Fibroblast of lung (primary cell): ENCODE measurements at regions not wholly inside any gene's neighbourhood (a gene's known extent, or its start where the extent isn't known, plus 50 kb on each side); places are given as distances from the start of the nearest gene placed in this dataset.

ENCODE experiments used
- DNase-seq, 2 donors: peaks; one replicate each; pipeline versions ENCODE4 v3.0.0 to v3.0.0-alpha.2; 2010; ENCODE audit warnings: low read depth in 2 of 2
- H2AFZ ChIP-seq: 2 replicates; pipeline ENCODE4 v1.5.1; 2012; ENCODE audit warnings: low read length, control low read depth, inconsistent platforms
- H3K27ac ChIP-seq: 2 replicates; pipeline ENCODE4 v1.5.1; 2011; ENCODE audit warnings: low read length, control low read depth; ENCODE audit not compliant: insufficient read depth
- H3K27me3 ChIP-seq: 2 replicates; pipeline ENCODE4 v1.5.1; 2011; ENCODE audit warnings: mild to moderate bottlenecking, low read length; ENCODE audit not compliant: control insufficient read depth, insufficient read depth
- H3K36me3 ChIP-seq: 2 replicates; pipeline ENCODE4 v1.5.1; 2011; ENCODE audit warnings: low read length; ENCODE audit not compliant: control insufficient read depth, insufficient read depth
- H3K4me1 ChIP-seq: 2 replicates; pipeline ENCODE4 v1.5.1; 2011; ENCODE audit warnings: low read length; ENCODE audit not compliant: control insufficient read depth, insufficient read depth; ENCODE audit errors: extremely low read depth
- H3K4me2 ChIP-seq: 2 replicates; pipeline ENCODE4 v1.5.1; 2011; ENCODE audit warnings: low read length, control low read depth; ENCODE audit not compliant: insufficient read depth; ENCODE audit errors: extremely low read depth
- H3K4me3 ChIP-seq, 4 experiments: fragments of 200-600 bp in 1 of 4; sonication (generic) in 1 of 4; replicated peaks in 1 of 4; 2 replicates each; pipeline ENCODE4 v1.5.1; 2011 to 2016; ENCODE audit warnings: low read length in 4 of 4, low read depth in 3 of 4, mild to moderate bottlenecking in 3 of 4, control low read depth in 2 of 4, inconsistent platforms in 1 of 4, mixed read lengths in 1 of 4; ENCODE audit not compliant: insufficient read depth in 1 of 4; ENCODE audit errors: control extremely low read depth in 1 of 4
- H3K79me2 ChIP-seq: 2 replicates; pipeline ENCODE4 v1.5.1; 2012; ENCODE audit warnings: mild to moderate bottlenecking, low read length, inconsistent platforms; ENCODE audit not compliant: control insufficient read depth, insufficient read depth
- H3K9ac ChIP-seq: 2 replicates; pipeline ENCODE4 v1.5.1; 2011; ENCODE audit warnings: mild to moderate bottlenecking, low read length, control low read depth; ENCODE audit not compliant: insufficient read depth
- H3K9me3 ChIP-seq: 2 replicates; pipeline ENCODE4 v1.5.1; 2012; ENCODE audit warnings: low read depth, low read length; ENCODE audit not compliant: control insufficient read depth, insufficient read depth
- H4K20me1 ChIP-seq: 2 replicates; pipeline ENCODE4 v1.5.1; 2011; ENCODE audit warnings: low read length; ENCODE audit not compliant: control insufficient read depth, insufficient read depth; ENCODE audit errors: extremely low read depth
- EZH2 ChIP-seq: IDR thresholded peaks from 2 replicates; pipeline ENCODE4 v1.5.1; 2012; ENCODE audit warnings: low read length, control low read depth, mild to moderate bottlenecking; ENCODE audit errors: missing control alignments
- TF ChIP-seq, protein P1 (sequence below), 2 donors: IDR thresholded peaks in 1 of 2; conservative IDR thresholded peaks in 1 of 2; 1 replicate in 1 of 2; 2 replicates in 1 of 2; pipeline ENCODE4 v1.5.1; 2011 to 2012; ENCODE audit warnings: low read length in 2 of 2, control low read depth in 1 of 2, inconsistent platforms in 1 of 2, low read depth in 1 of 2, mild to moderate bottlenecking in 1 of 2

DNA sequence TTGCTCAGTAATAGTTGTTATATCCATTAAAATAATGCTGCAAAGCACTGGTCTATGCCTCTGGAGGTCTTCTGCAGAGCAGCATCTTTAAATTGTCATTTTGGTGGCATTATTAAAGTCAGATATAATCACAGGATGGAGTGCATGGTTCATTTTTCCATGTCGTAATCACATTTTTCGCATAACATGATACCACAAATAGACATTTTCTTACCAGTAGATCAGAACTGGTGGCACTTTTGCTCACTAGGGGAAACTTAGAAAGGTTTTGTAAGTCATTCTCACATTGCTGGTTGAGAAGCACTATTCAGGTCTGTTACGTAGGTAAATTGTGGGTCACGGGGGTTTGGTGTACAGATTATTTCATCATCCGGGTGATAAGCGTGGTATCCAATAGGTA lies 484.5 kb upstream of the PRKX start:
- TF ChIP-seq, protein P1, sequence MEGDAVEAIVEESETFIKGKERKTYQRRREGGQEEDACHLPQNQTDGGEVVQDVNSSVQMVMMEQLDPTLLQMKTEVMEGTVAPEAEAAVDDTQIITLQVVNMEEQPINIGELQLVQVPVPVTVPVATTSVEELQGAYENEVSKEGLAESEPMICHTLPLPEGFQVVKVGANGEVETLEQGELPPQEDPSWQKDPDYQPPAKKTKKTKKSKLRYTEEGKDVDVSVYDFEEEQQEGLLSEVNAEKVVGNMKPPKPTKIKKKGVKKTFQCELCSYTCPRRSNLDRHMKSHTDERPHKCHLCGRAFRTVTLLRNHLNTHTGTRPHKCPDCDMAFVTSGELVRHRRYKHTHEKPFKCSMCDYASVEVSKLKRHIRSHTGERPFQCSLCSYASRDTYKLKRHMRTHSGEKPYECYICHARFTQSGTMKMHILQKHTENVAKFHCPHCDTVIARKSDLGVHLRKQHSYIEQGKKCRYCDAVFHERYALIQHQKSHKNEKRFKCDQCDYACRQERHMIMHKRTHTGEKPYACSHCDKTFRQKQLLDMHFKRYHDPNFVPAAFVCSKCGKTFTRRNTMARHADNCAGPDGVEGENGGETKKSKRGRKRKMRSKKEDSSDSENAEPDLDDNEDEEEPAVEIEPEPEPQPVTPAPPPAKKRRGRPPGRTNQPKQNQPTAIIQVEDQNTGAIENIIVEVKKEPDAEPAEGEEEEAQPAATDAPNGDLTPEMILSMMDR (conservative IDR thresholded peaks at IDR 0.05 in 1 of 2, IDR thresholded peaks at IDR 0.05 in 1 of 2; ENCODE audit: low read depth in 1 of 2, low read length in 2 of 2) = no peak
- TF ChIP-seq EZH2 = no peak
- Histone ChIP-seq H3K4me2 (no peak overlapping the region), H4K20me1 (no peaks in the 10 kb centered on the region), H3K27me3 (no peaks in the 10 kb centered on the region), H3K36me3 (no peaks in the 10 kb centered on the region), H3K4me3 (no peak overlapping the region), H3K27ac (no peak overlapping the region), H3K79me2 (no peaks in the 10 kb centered on the region), H3K9ac (no peak overlapping the region), H2AFZ (no peak overlapping the region), H3K4me1 (no peaks in the 10 kb centered on the region), H3K9me3 (no peaks in the 10 kb centered on the region)
- no peak for DNase-seq

DNA sequence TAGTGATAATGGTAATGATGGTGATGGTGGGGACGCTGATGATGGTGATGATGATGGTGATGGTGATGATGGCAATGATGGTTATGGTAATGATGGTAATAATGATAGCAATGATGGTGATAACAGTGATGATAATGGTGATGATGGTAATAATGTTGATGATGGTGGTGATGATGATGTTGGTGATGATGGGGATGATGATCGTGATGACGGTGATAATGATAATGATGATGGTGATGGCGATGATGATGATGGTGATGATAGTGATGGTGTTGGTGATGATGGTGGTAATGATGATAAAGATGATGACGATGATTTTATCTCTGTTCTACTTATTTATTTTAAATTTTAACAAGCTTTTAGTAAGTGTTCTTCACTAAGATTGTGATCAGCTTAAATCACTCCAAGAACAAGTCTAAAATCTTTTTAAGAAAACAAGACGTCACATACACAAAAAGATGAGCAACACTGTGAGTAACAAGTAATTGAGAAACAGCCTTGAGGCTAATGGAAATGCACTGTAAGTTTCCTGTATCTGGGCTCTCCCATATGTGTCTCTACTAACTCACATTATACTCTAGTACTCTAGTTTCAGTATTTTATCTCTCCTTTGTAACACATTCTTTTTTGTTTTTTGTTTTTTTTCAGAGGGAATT lies 480.2 kb upstream of the PRKX start:
- Histone ChIP-seq H4K20me1 (no peaks in the 10 kb centered on the region), H3K4me3 (no peak overlapping the region), H2AFZ (no peak overlapping the region), H3K27ac (no peak overlapping the region), H3K9ac (no peak overlapping the region), H3K4me1 (no peaks in the 10 kb centered on the region), H3K9me3 (no peaks in the 10 kb centered on the region), H3K36me3 (no peaks in the 10 kb centered on the region), H3K27me3 (no peaks in the 10 kb centered on the region), H3K79me2 (no peaks in the 10 kb centered on the region), H3K4me2 (no peak overlapping the region)
- DNase-seq = no peak
- no peak for TF ChIP-seq EZH2
- TF ChIP-seq, protein P1 (conservative IDR thresholded peaks at IDR 0.05 in 1 of 2, IDR thresholded peaks at IDR 0.05 in 1 of 2; ENCODE audit: low read depth in 1 of 2, low read length in 2 of 2) = no peak

DNA sequence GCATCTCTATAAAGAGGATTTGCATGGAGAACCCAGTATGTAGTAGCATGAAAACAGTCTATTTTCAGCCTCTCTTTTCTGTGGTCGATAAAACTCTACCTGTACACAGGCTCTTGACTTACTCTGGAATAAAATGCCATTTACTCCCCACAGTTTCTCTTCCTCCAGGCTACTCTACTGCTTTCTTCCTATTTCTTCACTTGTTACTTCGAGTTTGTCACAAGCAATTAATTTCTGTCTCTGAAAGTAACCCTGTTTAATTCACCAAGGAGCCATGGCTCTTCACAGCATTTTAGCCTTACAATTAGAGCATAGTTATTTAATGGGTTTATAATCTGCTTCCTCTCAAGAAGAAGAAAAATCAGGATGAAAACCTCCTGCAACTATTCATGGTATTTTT lies 472.9 kb upstream of the PRKX start:
- Histone ChIP-seq H3K4me3 (no peak overlapping the region), H3K27me3 (no peaks in the 10 kb centered on the region), H3K4me1 (no peaks in the 10 kb centered on the region), H2AFZ (no peak overlapping the region), H3K4me2 (no peak overlapping the region), H3K79me2 (no peaks in the 10 kb centered on the region), H3K27ac (no peak overlapping the region), H3K9ac (no peak overlapping the region), H3K9me3 (no peaks in the 10 kb centered on the region), H3K36me3 (no peaks in the 10 kb centered on the region), H4K20me1 (no peaks in the 10 kb centered on the region)
- TF ChIP-seq EZH2 = no peak
- TF ChIP-seq, protein P1 (conservative IDR thresholded peaks at IDR 0.05 in 1 of 2, IDR thresholded peaks at IDR 0.05 in 1 of 2; ENCODE audit: low read depth in 1 of 2, low read length in 2 of 2) = no peak
- DNase-seq = no peak
